ENCODE measurements at regions not wholly inside any gene's neighbourhood (a gene's known extent, or its start where the extent isn't known, plus 50 kb on each side); places are given as distances from the start of the nearest gene placed in this dataset.

GRCh38 chr3:95197661-95198060, 1134.8 kb downstream of the NSUN3 start:
- H3K4me3 ChIP-seq = no peak overlapping the region
- ATAC-seq (no peak), DNase-seq (no peak)
- no peak overlapping the region for H3K27ac ChIP-seq
- H3K9me3 ChIP-seq = peaks cover 4% of the 10 kb centered on the region
- 69 to 75% (median 71%) methylated on average over 4 of the region's 4 CpGs for WGBS, 3 donors
- no peaks in the 10 kb centered on the region for H3K4me1 ChIP-seq
- H3K36me3 ChIP-seq (ENCODE audit: insufficient read depth in 1 of 2, low read depth in 1 of 2) = no peaks in the 10 kb centered on the region
- intact Hi-C loops (cut with DNase I) = no loop called here
- no peaks in the 10 kb centered on the region for H3K27me3 ChIP-seq (ENCODE audit: insufficient read depth in 3 of 3, low read length in 2 of 3)
- no peak for TF ChIP-seq CTCF (IDR thresholded peaks at IDR 0.05)

DNA sequence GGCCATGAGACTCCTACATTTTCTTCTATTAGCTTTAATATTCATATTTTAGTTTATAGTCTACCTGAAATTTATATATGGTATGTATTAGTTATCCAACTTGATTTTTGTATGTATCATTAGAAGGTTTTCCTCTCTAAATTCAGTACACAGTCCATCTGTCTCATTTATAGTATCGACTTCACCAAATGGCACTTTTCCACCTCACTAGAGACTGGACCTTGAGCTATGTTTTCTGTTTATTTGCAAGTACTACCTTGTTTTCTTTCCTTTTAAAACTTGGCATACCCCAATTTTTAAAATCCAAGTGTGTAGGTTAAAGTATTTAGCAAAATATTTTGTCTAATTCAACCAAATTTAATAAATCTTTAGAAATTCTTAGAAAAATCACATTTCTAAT, 1137.5 kb downstream of the NSUN3 start:
- intact Hi-C loops (cut with DNase I) = no loop called here
- 80 to 92% (median 89%) methylated on average over 1 of the region's 1 CpG for WGBS, 3 donors
- no peak overlapping the region for H3K4me3 ChIP-seq
- H3K4me1 ChIP-seq = no peaks in the 10 kb centered on the region
- no peak overlapping the region for H3K27ac ChIP-seq
- no peaks in the 10 kb centered on the region for H3K36me3 ChIP-seq (ENCODE audit: insufficient read depth in 1 of 2, low read depth in 1 of 2)
- H3K27me3 ChIP-seq (ENCODE audit: insufficient read depth in 3 of 3, low read length in 2 of 3) = no peaks in the 10 kb centered on the region
- no peak for TF ChIP-seq CTCF (IDR thresholded peaks at IDR 0.05)
- ATAC-seq = no peak
- H3K9me3 ChIP-seq = peaks cover 4% of the 10 kb centered on the region
- no peak for DNase-seq

- ATAC-seq = no peak
- Histone ChIP-seq H3K27ac (no peak overlapping the region), H3K4me1 (no peaks in the 10 kb centered on the region), H3K9me3 (no peaks in the 10 kb centered on the region), H3K27me3 (ENCODE audit: insufficient read depth in 3 of 3, low read length in 2 of 3) (no peaks in the 10 kb centered on the region), H3K36me3 (ENCODE audit: insufficient read depth in 1 of 2, low read depth in 1 of 2) (no peaks in the 10 kb centered on the region), H3K4me3 (no peak overlapping the region)
- intact Hi-C loops (cut with DNase I) = no loop called here
- 51 to 67% (median 61%) methylated on average over 1 of the region's 1 CpG for WGBS, 3 donors
- TF ChIP-seq CTCF (IDR thresholded peaks at IDR 0.05) = no peak
- no peak for DNase-seq
These were observed 1148.0 kb downstream of the NSUN3 start for GRCh38 chr3:95210878-95211277.

- TF ChIP-seq CTCF (IDR thresholded peaks at IDR 0.05) = no peak
- no peaks in the 10 kb centered on the region for H3K36me3 ChIP-seq (ENCODE audit: insufficient read depth in 1 of 2, low read depth in 1 of 2)
- no peaks in the 10 kb centered on the region for H3K27me3 ChIP-seq (ENCODE audit: insufficient read depth in 3 of 3, low read length in 2 of 3)
- no peaks in the 10 kb centered on the region for H3K4me1 ChIP-seq
- intact Hi-C loops (cut with DNase I) = no loop called here
- ATAC-seq (no peak), DNase-seq (no peak)
- no peak overlapping the region for H3K4me3 ChIP-seq
- no peaks in the 10 kb centered on the region for H3K9me3 ChIP-seq
- WGBS, 3 donors = 71 to 79% (median 76%) methylated on average over 2 of the region's 2 CpGs
- H3K27ac ChIP-seq = no peak overlapping the region
These were observed 1149.3 kb downstream of the NSUN3 start for GRCh38 chr3:95212117-95212516.

- 62 to 72% (median 68%) methylated on average over 1 of the region's 1 CpG for WGBS, 3 donors
- no peak overlapping the region for H3K4me3 ChIP-seq
- no peaks in the 10 kb centered on the region for H3K9me3 ChIP-seq
- H3K36me3 ChIP-seq (ENCODE audit: insufficient read depth in 1 of 2, low read depth in 1 of 2) = no peaks in the 10 kb centered on the region
- intact Hi-C loops (cut with DNase I) = no loop called here
- no peaks in the 10 kb centered on the region for H3K27me3 ChIP-seq (ENCODE audit: insufficient read depth in 3 of 3, low read length in 2 of 3)
- TF ChIP-seq CTCF (IDR thresholded peaks at IDR 0.05) = no peak
- H3K27ac ChIP-seq = no peak overlapping the region
- ATAC-seq (no peak), DNase-seq (no peak)
- H3K4me1 ChIP-seq = no peaks in the 10 kb centered on the region
These were observed 1152.6 kb downstream of the NSUN3 start for GRCh38 chr3:95215437-95215957.
